IMR-90 (cell line): ENCODE measurements at regions not wholly inside any gene's neighbourhood (a gene's known extent, or its start where the extent isn't known, plus 50 kb on each side); places are given as distances from the start of the nearest gene placed in this dataset.

Source experiments
- ATAC-seq: fragments of 200-7000 bp; cut with Tn5 transposase; 2 replicates; pipeline ENCODE4 v1.9.1; 2020; ENCODE audit warnings: low read depth, mild to moderate bottlenecking, moderate library complexity
- BruUV-seq: library from RNA; stranded (reverse); fragments of 400-500 nt; replicated peaks from 2 replicates; lab custom pipeline; 2021; lab: Mats Ljungman, UMichigan
- CTCF ChIA-PET: fragments of 300-600 bp; formaldehyde crosslinking; extraction: SDS; loops from one replicate; lab custom pipeline; 2021; ENCODE audit warnings: antibody characterized with exemption; lab: Yijun Ruan, JAX
- POLR2A ChIA-PET: fragments of 300-600 bp; sonication (Branson Sonifier 250); formaldehyde crosslinking; loops from one replicate; lab custom pipeline; 2022; ENCODE audit warnings: antibody characterized with exemption; ENCODE audit not compliant: unreplicated experiment; lab: Charles Lee
- DNase-seq: peaks from one replicate; pipeline ENCODE4 v3.0.0; 2013
- H2AFZ ChIP-seq: replicated peaks from 2 replicates; pipeline ENCODE3; 2013; ENCODE audit warnings: low read length, mild to moderate bottlenecking; ENCODE audit not compliant: poor library complexity
- H2AK5ac ChIP-seq: 2 replicates; pipeline ENCODE4 v1.6.1; 2013; ENCODE audit warnings: low read depth, low read length, inconsistent platforms
- H2AK9ac ChIP-seq: replicated peaks from 2 replicates; pipeline ENCODE3; 2013; ENCODE audit warnings: mild to moderate bottlenecking, low read depth, low read length, moderate library complexity; ENCODE audit not compliant: poor library complexity
- H2BK120ac ChIP-seq: 2 replicates; pipeline ENCODE4 v1.6.1; 2013; ENCODE audit warnings: low read depth, low read length, inconsistent platforms
- H2BK15ac ChIP-seq: 3 replicates; pipeline ENCODE4 v1.6.1; 2013; ENCODE audit warnings: low read depth, low read length, inconsistent platforms
- H2BK20ac ChIP-seq: 2 replicates; pipeline ENCODE4 v1.6.1; 2013; ENCODE audit warnings: low read depth, mild to moderate bottlenecking, inconsistent platforms, low read length, moderate library complexity
- H2BK5ac ChIP-seq: 2 replicates; pipeline ENCODE4 v1.6.1; 2013; ENCODE audit warnings: mild to moderate bottlenecking, low read depth, low read length, inconsistent platforms; ENCODE audit not compliant: poor library complexity, severe bottlenecking
- H3K14ac ChIP-seq: replicated peaks from 2 replicates; pipeline ENCODE4 v1.6.1; 2013; ENCODE audit warnings: low read depth, low read length, inconsistent platforms
- H3K18ac ChIP-seq: 2 replicates; pipeline ENCODE4 v1.6.1; 2013; ENCODE audit warnings: low read depth, low read length, control low read depth
- H3K23ac ChIP-seq: 2 replicates; pipeline ENCODE4 v1.6.1; 2013; ENCODE audit warnings: low read depth, low read length, inconsistent platforms
- H3K27ac ChIP-seq: 2 replicates; pipeline ENCODE4 v1.5.1; 2013; ENCODE audit warnings: mild to moderate bottlenecking, control low read depth, low read length; ENCODE audit not compliant: insufficient read depth
- H3K27me3 ChIP-seq: 2 replicates; pipeline ENCODE4 v1.6.1; 2013; ENCODE audit warnings: low read length; ENCODE audit not compliant: control insufficient read depth, insufficient read depth
- H3K36me3 ChIP-seq: 2 replicates; pipeline ENCODE4 v1.6.1; 2013; ENCODE audit warnings: low read length, mixed read lengths; ENCODE audit not compliant: control insufficient read depth, insufficient read depth
- H3K4ac ChIP-seq: 2 replicates; pipeline ENCODE4 v1.6.1; 2013; ENCODE audit warnings: low read depth, low read length, inconsistent platforms
- H3K4me1 ChIP-seq: 2 replicates; pipeline ENCODE4 v1.6.1; 2013; ENCODE audit warnings: low read length, mixed read lengths; ENCODE audit not compliant: control insufficient read depth, insufficient read depth
- H3K4me2 ChIP-seq: 2 replicates; pipeline ENCODE4 v1.6.1; 2013; ENCODE audit warnings: low read depth, mild to moderate bottlenecking, control low read depth, low read length, moderate library complexity
- H3K4me3 ChIP-seq: 2 replicates; pipeline ENCODE4 v1.5.1; 2013; ENCODE audit warnings: low read depth, mild to moderate bottlenecking, control low read depth, low read length, moderate library complexity; ENCODE audit not compliant: insufficient read depth
- H3K56ac ChIP-seq: 2 replicates; pipeline ENCODE4 v1.6.1; 2013; ENCODE audit warnings: low read length, inconsistent platforms; ENCODE audit not compliant: insufficient read depth; ENCODE audit errors: extremely low read depth
- H3K79me1 ChIP-seq, 2 experiments: 2 replicates each; pipeline ENCODE4 v1.6.1; 2013; ENCODE audit warnings: low read length in 2 of 2, inconsistent platforms in 1 of 2, low read depth in 1 of 2
- H3K9ac ChIP-seq: 2 replicates; pipeline ENCODE4 v1.6.1; 2013; ENCODE audit warnings: low read depth, low read length, control low read depth
- H3K9me1 ChIP-seq: 2 replicates; pipeline ENCODE4 v1.6.1; 2013; ENCODE audit warnings: low read length, inconsistent platforms; ENCODE audit not compliant: insufficient read depth
- H3K9me3 ChIP-seq: 2 replicates; pipeline ENCODE4 v1.6.1; 2013; ENCODE audit warnings: low read length; ENCODE audit not compliant: control insufficient read depth, insufficient read depth
- H4K20me1 ChIP-seq: 2 replicates; pipeline ENCODE4 v1.6.1; 2013; ENCODE audit warnings: low read length, inconsistent platforms; ENCODE audit not compliant: insufficient read depth
- H4K5ac ChIP-seq: 2 replicates; pipeline ENCODE4 v1.6.1; 2013; ENCODE audit warnings: mild to moderate bottlenecking, low read depth, low read length, control low read depth
- H4K8ac ChIP-seq, 2 experiments: 2 replicates each; pipeline ENCODE4 v1.6.1; 2013; ENCODE audit warnings: low read depth in 2 of 2, low read length in 2 of 2, control low read depth in 1 of 2, inconsistent platforms in 1 of 2
- H4K91ac ChIP-seq: 2 replicates; pipeline ENCODE4 v1.6.1; 2013; ENCODE audit warnings: low read depth, low read length, inconsistent platforms; ENCODE audit not compliant: insufficient read depth
- BHLHE40 ChIP-seq: fragments of 150-350 bp; IDR thresholded peaks from 2 replicates; pipeline ENCODE4 v1.6.1; 2016; ENCODE audit warnings: mild to moderate bottlenecking, low read depth, low read length
- CEBPB ChIP-seq: IDR thresholded peaks from 2 replicates; pipeline ENCODE4 v1.6.1; 2012; ENCODE audit warnings: low read depth, low read length, improper control_type of control experiment
- CHD1 ChIP-seq: IDR thresholded peaks from 2 replicates; pipeline ENCODE4 v1.6.1; 2012; ENCODE audit warnings: low read depth, low read length, improper control_type of control experiment
- CTCF ChIP-seq: conservative IDR thresholded peaks from 2 replicates; pipeline ENCODE4 v1.5.1; 2012; ENCODE audit warnings: mild to moderate bottlenecking, low read depth, low read length, improper control_type of control experiment
- FOS ChIP-seq: fragments of 150-350 bp; IDR thresholded peaks from 2 replicates; pipeline ENCODE4 v1.6.1; 2016; ENCODE audit warnings: low read depth, low read length
- MAFK ChIP-seq: IDR thresholded peaks from 2 replicates; pipeline ENCODE4 v1.6.1; 2012; ENCODE audit warnings: low read depth, low read length, improper control_type of control experiment
- MAZ ChIP-seq: IDR thresholded peaks from 2 replicates; pipeline ENCODE4 v1.6.1; 2012; ENCODE audit warnings: low read depth, mild to moderate bottlenecking, low read length, improper control_type of control experiment, moderate library complexity, borderline replicate concordance
- MXI1 ChIP-seq: IDR thresholded peaks from 2 replicates; pipeline ENCODE4 v1.6.1; 2012; ENCODE audit warnings: low read depth, mild to moderate bottlenecking, low read length, moderate library complexity, borderline replicate concordance
- NFE2L2 ChIP-seq: fragments of 150-350 bp; IDR thresholded peaks from 2 replicates; pipeline ENCODE4 v1.6.1; 2016; ENCODE audit warnings: low read depth, mild to moderate bottlenecking, low read length
- POLR2A ChIP-seq: IDR thresholded peaks from 2 replicates; pipeline ENCODE4 v1.6.1; 2012; ENCODE audit warnings: mild to moderate bottlenecking, low read depth, low read length
- RCOR1 ChIP-seq: IDR thresholded peaks from 2 replicates; pipeline ENCODE4 v1.6.1; 2012; ENCODE audit warnings: mild to moderate bottlenecking, low read length, improper control_type of control experiment; ENCODE audit not compliant: insufficient replicate concordance
- RFX5 ChIP-seq: IDR thresholded peaks from 2 replicates; pipeline ENCODE4 v1.8.0; 2012; ENCODE audit warnings: low read depth, mild to moderate bottlenecking, low read length, moderate library complexity
- SMC3 ChIP-seq: fragments of 150-350 bp; IDR thresholded peaks from 2 replicates; pipeline ENCODE4 v1.6.1; 2016; ENCODE audit warnings: low read depth, mild to moderate bottlenecking, antibody characterized with exemption, low read length, moderate library complexity
- dilution Hi-C: fragments of 300-500 bp; cut with HindIII; formaldehyde crosslinking; loops from one replicate; pipeline ENCODE4 v1.14.3; 2018; ENCODE audit warnings: low sequenced_read_pairs; ENCODE audit not compliant: unreplicated experiment
- in situ Hi-C: fragments of 300-500 bp; cut with MboI; formaldehyde crosslinking; loops from 3 replicates; pipeline ENCODE4 v1.14.3; 2019; ENCODE audit warnings: low sequenced_read_pairs, inconsistent platforms, mixed read lengths
- intact Hi-C: fragments of 100-400 bp; cut with micrococcal nuclease; formaldehyde crosslinking; loops from 2 replicates; pipeline ENCODE4 v1.10.0; 2022
- TF ChIP-seq, protein P1 (sequence below): fragments of 150-350 bp; IDR thresholded peaks from 2 replicates; pipeline ENCODE4 v1.6.1; 2016; ENCODE audit warnings: low read depth, mild to moderate bottlenecking, low read length, moderate library complexity, borderline replicate concordance
- TF ChIP-seq, protein P2 (sequence below): fragments of 150-350 bp; IDR thresholded peaks from 2 replicates; pipeline ENCODE4 v1.6.1; 2017; ENCODE audit warnings: mild to moderate bottlenecking, antibody characterized with exemption, low read length, low read depth

- Histone ChIP-seq H4K8ac (no peak overlapping the region), H3K4ac (no peak overlapping the region), H2BK15ac (no peak overlapping the region), H3K4me1 (no peaks in the 10 kb centered on the region), H3K18ac (no peak overlapping the region), H3K27ac (no peak overlapping the region), H3K36me3 (no peaks in the 10 kb centered on the region), H2AFZ (no peak overlapping the region), H3K9ac (no peak overlapping the region), H2BK20ac (no peak overlapping the region), H3K9me3 (peaks cover 2% of the 10 kb centered on the region; the same call in 1 of the 2 replicates), H2BK5ac (no peak overlapping the region), H4K20me1 (no peaks in the 10 kb centered on the region), H3K14ac (no peak overlapping the region), H3K79me1 (no peaks in the 10 kb centered on the region), H3K23ac (no peak overlapping the region), H3K9me1 (no peaks in the 10 kb centered on the region), H2AK9ac (no peak overlapping the region), H2AK5ac (no peak overlapping the region), H3K27me3 (no peaks in the 10 kb centered on the region), H4K91ac (no peak overlapping the region), H4K5ac (no peak overlapping the region), H2BK120ac (no peak overlapping the region), H3K4me3 (no peak overlapping the region), H3K56ac (no peak overlapping the region), H3K4me2 (no peak overlapping the region)
- intact Hi-C loops (loop anchor here (10.0 kb wide), 1 partner anchor 63 kb away; no protein-coding TSS in a partner anchor), in situ Hi-C loops (no loop called here), dilution Hi-C loops (no loop called here)
- TF ChIP-seq NFE2L2 (no peak), MAFK (no peak), POLR2A (no peak), RFX5 (no peak), MXI1 (no peak), CHD1 (no peak), RCOR1 (no peak), BHLHE40 (no peak), SMC3 (no peak), CTCF (no peak), MAZ (no peak), FOS (no peak), CEBPB (no peak)
- TF ChIP-seq, protein P1, sequence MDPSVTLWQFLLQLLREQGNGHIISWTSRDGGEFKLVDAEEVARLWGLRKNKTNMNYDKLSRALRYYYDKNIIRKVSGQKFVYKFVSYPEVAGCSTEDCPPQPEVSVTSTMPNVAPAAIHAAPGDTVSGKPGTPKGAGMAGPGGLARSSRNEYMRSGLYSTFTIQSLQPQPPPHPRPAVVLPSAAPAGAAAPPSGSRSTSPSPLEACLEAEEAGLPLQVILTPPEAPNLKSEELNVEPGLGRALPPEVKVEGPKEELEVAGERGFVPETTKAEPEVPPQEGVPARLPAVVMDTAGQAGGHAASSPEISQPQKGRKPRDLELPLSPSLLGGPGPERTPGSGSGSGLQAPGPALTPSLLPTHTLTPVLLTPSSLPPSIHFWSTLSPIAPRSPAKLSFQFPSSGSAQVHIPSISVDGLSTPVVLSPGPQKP = no peak
- TF ChIP-seq, protein P2, sequence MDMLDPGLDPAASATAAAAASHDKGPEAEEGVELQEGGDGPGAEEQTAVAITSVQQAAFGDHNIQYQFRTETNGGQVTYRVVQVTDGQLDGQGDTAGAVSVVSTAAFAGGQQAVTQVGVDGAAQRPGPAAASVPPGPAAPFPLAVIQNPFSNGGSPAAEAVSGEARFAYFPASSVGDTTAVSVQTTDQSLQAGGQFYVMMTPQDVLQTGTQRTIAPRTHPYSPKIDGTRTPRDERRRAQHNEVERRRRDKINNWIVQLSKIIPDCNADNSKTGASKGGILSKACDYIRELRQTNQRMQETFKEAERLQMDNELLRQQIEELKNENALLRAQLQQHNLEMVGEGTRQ = no peak
- DNase-seq (no peak), ATAC-seq (no peak)
- no TSS peak for BruUV-seq
- ChIA-PET POLR2A (no interaction called here), CTCF (interaction anchor here (0.9 kb wide), 1 partner anchor 8 kb away, joined by 10 read pairs; no protein-coding TSS in a partner anchor)
Measured at GRCh38 chrX:93977641-93978040, 303.6 kb downstream of the FAM133A start.
